ENCODE measurements at regions not wholly inside any gene's neighbourhood (a gene's known extent, or its start where the extent isn't known, plus 50 kb on each side); places are given as distances from the start of the nearest gene placed in this dataset.

DNA sequence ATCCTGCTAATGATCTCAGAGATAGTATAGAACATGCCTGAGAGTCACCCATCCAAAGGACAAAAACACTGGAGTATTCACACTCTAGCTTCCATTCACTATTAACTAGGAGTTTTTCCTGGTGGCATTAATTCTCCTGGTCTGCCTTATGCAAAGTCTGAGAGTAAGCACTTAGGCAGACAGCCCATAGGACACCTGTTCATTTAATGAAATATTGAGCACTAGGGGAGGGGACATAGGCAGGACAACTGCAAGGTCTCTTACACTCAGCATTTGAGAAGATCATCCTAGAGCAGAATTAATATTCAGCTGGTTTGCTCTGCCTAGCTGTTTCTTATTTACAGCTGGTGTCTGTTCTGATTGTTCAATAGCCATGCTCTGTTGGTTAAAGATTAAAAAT is 508.5 kb downstream of the CENPC start:
- TF ChIP-seq, protein P1, sequence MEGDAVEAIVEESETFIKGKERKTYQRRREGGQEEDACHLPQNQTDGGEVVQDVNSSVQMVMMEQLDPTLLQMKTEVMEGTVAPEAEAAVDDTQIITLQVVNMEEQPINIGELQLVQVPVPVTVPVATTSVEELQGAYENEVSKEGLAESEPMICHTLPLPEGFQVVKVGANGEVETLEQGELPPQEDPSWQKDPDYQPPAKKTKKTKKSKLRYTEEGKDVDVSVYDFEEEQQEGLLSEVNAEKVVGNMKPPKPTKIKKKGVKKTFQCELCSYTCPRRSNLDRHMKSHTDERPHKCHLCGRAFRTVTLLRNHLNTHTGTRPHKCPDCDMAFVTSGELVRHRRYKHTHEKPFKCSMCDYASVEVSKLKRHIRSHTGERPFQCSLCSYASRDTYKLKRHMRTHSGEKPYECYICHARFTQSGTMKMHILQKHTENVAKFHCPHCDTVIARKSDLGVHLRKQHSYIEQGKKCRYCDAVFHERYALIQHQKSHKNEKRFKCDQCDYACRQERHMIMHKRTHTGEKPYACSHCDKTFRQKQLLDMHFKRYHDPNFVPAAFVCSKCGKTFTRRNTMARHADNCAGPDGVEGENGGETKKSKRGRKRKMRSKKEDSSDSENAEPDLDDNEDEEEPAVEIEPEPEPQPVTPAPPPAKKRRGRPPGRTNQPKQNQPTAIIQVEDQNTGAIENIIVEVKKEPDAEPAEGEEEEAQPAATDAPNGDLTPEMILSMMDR (CRISPR knock-in tag; IDR thresholded peaks at IDR 0.05), result no peak
- TF ChIP-seq TEAD3 (CRISPR knock-in tag; optimal IDR thresholded peaks at IDR 0.05; ENCODE audit: borderline replicate concordance), result no peak
- TF ChIP-seq MXD4 (CRISPR knock-in tag; IDR thresholded peaks at IDR 0.05), result no peak
- TF ChIP-seq, protein P2, sequence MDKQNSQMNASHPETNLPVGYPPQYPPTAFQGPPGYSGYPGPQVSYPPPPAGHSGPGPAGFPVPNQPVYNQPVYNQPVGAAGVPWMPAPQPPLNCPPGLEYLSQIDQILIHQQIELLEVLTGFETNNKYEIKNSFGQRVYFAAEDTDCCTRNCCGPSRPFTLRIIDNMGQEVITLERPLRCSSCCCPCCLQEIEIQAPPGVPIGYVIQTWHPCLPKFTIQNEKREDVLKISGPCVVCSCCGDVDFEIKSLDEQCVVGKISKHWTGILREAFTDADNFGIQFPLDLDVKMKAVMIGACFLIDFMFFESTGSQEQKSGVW (CRISPR knock-in tag; IDR thresholded peaks at IDR 0.05; ENCODE audit: borderline replicate concordance), result no peak

Data from HepG2 (cell line).